HG03442 (cell line): ENCODE measurements at regions not wholly inside any gene's neighbourhood (a gene's known extent, or its start where the extent isn't known, plus 50 kb on each side); places are given as distances from the start of the nearest gene placed in this dataset.
"Not testable (repeated sequence)": the region's sequence is repeated elsewhere in the genome, so short reads cannot be mapped to it uniquely, and the experiment has no call there.

ENCODE experiments used
- ATAC-seq: cut with Tn5 transposase; IDR thresholded peaks from one replicate; pipeline ENCODE4 v1.9.1; 2021; ENCODE audit warnings: mild to moderate bottlenecking, moderate library complexity; ENCODE audit not compliant: unreplicated experiment

DNA sequence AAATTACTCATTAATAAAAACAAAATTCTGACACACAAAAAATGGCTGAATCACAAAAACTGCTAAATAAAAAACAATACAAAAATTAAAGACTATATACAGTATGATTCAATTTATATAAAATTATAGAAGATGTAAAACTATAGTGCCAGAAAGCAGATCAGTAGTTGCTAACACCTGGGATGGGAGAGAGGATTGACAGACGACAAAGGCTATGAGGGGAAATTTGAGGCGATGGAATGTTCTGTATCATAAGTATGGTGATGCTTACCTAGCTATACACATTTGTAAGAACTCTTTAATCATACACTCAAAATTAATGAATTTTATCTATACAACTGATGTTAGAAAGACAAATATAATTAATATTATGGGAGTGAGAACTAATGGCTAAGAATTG is 247.9 kb upstream of the GJE1 start:
- no peak for ATAC-seq

DNA sequence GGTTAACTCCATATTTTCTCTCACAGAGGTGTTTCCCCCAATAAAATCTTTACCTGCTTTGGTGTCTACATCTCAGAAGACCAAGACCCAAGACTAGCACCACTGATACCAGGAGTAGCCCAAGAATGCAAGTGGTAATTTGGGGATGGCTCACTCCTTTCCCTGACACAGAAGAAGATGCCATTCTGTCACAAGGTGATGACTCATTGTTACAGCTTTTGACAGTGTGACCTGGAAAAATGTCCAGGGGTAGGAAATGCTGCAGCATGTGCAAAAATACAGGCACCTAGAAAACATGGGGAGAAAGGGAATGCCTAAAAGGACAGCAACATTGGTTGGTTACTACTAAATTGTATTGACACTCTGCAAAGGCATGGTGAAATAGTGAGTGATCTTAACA is 254.0 kb upstream of the GJE1 start:
- no peak for ATAC-seq

DNA sequence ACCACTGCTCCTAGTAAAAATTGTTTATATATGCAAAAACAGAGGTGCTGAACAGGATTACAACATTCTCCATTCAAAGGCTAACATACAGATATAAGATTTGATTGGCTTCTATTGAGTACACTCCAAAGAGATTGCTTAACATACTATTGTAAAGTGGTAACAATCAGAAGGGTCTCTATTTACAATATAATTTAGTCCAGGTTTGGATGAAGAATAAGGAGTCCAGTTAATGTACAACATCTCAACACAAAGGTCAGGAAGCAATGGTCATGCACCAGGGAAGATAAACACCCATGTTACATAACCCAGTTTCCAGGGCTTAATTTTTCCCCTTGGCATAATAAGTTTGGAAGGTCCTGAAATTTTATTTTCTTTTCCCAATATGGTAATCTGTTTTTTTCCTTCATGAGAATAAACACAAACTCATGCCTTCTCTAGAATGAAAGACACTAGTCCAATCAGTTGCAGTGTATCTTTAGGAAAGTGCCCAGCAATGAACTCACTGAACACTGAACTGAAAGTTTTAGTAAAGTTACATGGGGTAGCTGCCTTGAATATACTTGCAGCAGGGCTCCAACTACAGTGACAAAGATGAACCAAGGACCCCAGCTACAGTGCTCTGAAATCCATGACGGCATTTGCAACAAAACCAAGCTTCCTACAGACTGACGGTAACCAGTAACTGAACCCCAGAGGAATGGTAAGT is 255.3 kb upstream of the GJE1 start:
- ATAC-seq, result no peak

GRCh38 chr6:141874930-141875602 is 257.7 kb upstream of the GJE1 start:
- ATAC-seq, result no peak

GRCh38 chr6:141869509-141869908 is 263.2 kb upstream of the GJE1 start:
- not testable (repeated sequence) for ATAC-seq

DNA sequence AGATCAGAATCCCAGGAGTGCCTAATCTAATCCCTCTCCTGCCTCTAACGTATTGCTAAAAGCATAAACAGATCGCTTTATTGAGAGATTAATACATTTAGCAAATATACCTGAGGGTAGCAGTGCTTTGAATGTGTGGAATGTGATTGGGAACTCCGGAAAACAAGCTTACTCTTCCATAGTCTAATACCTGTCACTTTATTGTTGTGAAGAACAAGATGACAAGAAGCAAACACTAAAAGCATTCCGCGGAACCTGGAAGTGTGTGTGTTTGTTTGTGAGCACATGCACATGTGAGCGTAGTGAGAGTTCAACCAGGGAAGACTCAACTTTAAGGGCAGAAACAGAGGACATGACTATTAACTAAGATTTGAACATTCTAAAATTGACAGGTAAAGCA is 265.0 kb upstream of the GJE1 start:
- ATAC-seq, result no peak

- no peak for ATAC-seq
Observed at GRCh38 chr6:141866731-141867497, 265.8 kb upstream of the GJE1 start.

DNA sequence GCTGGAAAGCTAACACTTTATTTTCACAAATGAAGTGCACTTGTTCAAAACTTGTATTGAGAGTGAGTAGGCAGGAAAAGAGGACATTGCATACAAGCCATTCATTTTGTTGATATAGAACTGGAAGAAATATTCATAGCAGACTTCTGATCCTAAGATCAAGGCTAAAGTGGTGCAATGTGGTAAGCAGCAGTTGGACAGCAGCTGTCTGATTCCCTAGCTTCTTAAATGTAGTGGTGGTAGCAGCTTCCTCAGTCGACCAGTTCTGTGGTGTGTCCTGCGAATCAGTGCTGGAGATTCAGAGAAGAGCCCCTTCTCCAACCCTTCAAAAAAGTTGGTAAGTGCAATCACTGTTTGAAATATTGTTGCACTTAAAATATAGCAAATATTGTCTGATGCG is 281.7 kb upstream of the GJE1 start:
- ATAC-seq, result no peak

- ATAC-seq, result no peak
Observed at GRCh38 chr6:141848029-141848890, 284.5 kb upstream of the GJE1 start.

- no peak for ATAC-seq
Observed at GRCh38 chr6:141846639-141847038, 286.1 kb upstream of the GJE1 start.

- ATAC-seq, result no peak
Observed at GRCh38 chr6:141843178-141843834, 289.4 kb upstream of the GJE1 start.

DNA sequence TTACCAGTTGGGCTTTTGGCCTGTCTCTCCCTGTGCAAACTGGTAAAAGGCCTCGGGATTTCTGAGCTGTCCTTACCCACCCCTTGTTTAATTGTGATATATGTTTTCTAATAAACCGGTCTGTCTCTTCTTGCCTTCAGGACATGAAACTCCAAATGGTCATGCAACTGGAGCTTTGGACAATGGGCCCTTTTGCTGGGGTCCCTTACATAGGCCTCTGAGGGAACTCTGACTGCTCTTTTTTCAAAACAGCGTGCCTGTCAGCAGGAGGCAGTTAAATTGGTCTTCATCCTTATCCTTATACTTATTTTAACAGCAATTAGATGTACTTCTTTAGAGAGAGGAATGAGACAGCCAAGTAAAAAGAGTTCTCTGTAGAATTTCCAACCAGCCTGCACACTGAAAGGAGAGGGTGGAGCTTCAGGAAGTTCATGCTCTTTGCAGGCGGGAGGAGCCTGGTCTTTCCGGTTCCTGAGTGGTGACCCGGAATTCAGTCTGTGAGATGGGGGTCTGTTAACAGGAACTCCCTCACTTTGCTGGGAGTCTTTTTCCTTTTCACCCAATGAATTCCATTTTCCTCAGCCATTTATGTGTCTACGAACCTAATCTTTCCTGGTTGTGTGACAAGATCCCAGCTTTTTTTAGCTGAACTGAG is 299.6 kb upstream of the GJE1 start:
- no peak for ATAC-seq

DNA sequence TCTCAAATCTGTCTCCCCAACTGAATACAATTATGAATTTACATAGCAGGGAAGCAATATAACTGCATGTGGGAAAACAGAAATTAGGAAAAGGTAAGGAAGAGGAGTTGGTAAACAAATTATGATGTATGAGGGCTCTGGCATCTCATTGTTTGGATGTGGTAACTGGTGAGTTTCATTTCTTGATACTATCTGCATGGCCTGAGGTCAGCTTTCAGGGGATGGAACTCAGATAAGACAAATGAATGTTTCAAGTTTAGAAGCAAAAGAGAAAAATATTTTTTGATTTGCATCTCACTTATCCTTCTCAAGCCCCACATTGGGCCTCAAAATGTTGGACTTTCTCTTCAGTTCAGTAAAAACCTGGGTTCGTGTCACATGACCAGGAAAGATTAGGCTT is 302.2 kb upstream of the GJE1 start:
- ATAC-seq, result no peak

GRCh38 chr6:141829566-141830360 is 303.0 kb upstream of the GJE1 start:
- ATAC-seq, result no peak

DNA sequence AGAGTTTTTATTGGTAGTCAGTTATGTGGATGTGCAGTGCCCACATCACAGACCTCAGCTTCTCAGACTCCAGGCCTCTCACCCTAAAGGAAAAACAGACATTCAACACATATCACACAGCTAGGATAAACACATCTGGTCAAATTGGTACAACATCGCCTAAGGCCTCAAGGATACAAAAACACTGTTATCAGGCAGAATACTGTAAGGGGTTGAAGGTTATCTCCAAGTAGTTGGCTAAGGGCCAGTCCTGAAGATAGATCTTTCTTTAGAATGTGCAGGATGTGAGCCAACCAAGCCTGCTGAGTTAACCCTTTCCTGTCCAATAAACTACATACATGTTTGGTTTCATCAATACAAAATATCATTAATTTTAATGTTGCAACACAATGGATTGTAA is 308.4 kb upstream of the GJE1 start:
- ATAC-seq, result no peak

- not testable (repeated sequence) for ATAC-seq
Observed at GRCh38 chr6:141815039-141815438, 317.7 kb upstream of the GJE1 start.

GRCh38 chr6:141809901-141810300 is 322.8 kb upstream of the GJE1 start:
- ATAC-seq, result no peak

- no peak for ATAC-seq
Observed at GRCh38 chr6:141808662-141809061, 324.1 kb upstream of the GJE1 start.

DNA sequence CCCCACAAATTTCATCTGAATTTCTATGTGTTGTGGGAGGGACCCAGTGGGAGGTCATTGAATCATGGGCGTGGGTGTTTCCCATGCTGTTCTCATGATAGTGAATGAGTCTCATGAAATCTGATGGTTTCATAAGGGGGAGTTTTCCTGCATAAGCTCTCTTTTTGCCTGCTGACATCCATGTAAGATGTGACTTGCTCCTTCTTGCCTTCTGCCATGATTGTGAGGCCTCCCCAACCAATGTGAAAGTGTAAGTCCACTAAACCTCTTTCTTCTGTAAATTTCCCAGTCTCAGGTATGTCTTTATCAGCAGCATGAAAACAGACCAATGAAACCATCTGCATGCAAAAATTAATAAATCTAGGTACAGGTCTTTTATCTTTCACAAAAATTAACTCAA is 331.8 kb upstream of the GJE1 start:
- ATAC-seq, result not testable (repeated sequence)
